Right atrium auricular region (tissue), 2 donors: ENCODE measurements at regions not wholly inside any gene's neighbourhood (a gene's known extent, or its start where the extent isn't known, plus 50 kb on each side); places are given as distances from the start of the nearest gene placed in this dataset.
"Not testable (repeated sequence)": the region's sequence is repeated elsewhere in the genome, so short reads cannot be mapped to it uniquely, and the experiment has no call there.

Experiments
- DNase-seq: peaks from one replicate; pipeline ENCODE4 v3.0.0-alpha.2; 2019; ENCODE audit warnings: low spot score
- H3K27ac ChIP-seq, 2 donors: fragments of 200-600 bp; sonication (generic); 1 replicate in 1 of 2; 2 replicates in 1 of 2; pipeline ENCODE4 v1.5.1; 2016 to 2019
- H3K27me3 ChIP-seq, 2 donors: fragments of 200-600 bp; sonication (generic); one replicate each; pipeline versions ENCODE4 v1.5.1 to v1.6.0; 2017 to 2019
- H3K36me3 ChIP-seq: fragments of 200-600 bp; sonication (generic); one replicate; pipeline ENCODE4 v1.5.1; 2016
- H3K4me1 ChIP-seq, 2 donors: fragments of 200-600 bp; sonication (generic); one replicate each; pipeline versions ENCODE4 v1.5.1 to v1.6.0; 2017 to 2019
- H3K4me3 ChIP-seq, 2 donors: fragments of 200-600 bp; sonication (generic); 1 replicate in 1 of 2; 2 replicates in 1 of 2; pipeline ENCODE4 v1.5.1; 2017 to 2019; ENCODE audit warnings: mild to moderate bottlenecking in 1 of 2, moderate library complexity in 1 of 2
- H3K9me3 ChIP-seq, 2 donors: fragments of 200-600 bp; sonication (generic); one replicate each; pipeline ENCODE4 v1.5.1; 2019
- TF ChIP-seq, protein P1 (sequence below), 2 donors: fragments of 200-600 bp; sonication (generic); IDR thresholded peaks; one replicate each; pipeline ENCODE4 v1.5.1; 2019; ENCODE audit warnings: antibody characterized with exemption in 2 of 2

DNA sequence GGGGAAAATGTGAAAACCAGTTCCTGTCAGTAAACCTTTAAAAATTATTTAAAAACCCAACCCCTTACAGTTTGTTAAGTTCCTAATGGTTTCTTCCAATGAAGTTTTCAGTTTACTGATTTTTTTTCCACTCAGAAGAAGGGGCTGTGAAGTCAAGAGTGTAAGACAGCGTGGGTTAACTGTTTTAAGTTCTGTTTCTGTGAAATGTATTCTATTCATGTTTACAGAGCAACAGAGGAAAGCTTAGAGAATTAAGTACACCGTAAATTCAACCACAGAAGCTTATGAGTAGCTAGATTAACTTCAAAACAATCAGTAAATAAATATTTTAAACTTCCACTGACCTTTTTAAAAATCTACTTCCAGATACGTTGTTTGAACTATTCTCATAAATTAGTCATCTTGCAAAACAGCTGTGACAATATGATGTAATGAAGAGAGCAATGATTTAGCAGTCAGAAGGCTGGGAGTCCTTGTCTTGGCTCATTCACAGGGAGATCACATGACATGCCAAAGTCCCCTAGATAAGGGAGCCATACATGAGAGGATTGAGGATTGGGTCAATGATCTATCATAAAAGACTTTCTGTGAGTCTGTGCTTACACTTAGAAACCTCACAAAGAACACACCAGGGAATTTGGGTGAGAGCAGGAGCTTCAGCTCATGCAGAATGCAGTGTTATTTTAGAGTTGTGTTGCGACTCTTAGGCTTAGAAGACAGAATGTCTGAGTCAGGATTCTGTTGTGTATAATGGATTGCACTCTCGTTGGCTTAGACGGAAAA, 97.3 kb upstream of the ADORA2B start:
- H3K9me3 ChIP-seq, H3K36me3 ChIP-seq, H3K27ac ChIP-seq, H3K4me1 ChIP-seq, H3K4me3 ChIP-seq, DNase-seq, H3K27me3 ChIP-seq: not testable (repeated sequence)

GRCh38 chr17:15849054-15849453, 95.9 kb upstream of the ADORA2B start:
- TF ChIP-seq, protein P1, sequence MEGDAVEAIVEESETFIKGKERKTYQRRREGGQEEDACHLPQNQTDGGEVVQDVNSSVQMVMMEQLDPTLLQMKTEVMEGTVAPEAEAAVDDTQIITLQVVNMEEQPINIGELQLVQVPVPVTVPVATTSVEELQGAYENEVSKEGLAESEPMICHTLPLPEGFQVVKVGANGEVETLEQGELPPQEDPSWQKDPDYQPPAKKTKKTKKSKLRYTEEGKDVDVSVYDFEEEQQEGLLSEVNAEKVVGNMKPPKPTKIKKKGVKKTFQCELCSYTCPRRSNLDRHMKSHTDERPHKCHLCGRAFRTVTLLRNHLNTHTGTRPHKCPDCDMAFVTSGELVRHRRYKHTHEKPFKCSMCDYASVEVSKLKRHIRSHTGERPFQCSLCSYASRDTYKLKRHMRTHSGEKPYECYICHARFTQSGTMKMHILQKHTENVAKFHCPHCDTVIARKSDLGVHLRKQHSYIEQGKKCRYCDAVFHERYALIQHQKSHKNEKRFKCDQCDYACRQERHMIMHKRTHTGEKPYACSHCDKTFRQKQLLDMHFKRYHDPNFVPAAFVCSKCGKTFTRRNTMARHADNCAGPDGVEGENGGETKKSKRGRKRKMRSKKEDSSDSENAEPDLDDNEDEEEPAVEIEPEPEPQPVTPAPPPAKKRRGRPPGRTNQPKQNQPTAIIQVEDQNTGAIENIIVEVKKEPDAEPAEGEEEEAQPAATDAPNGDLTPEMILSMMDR (IDR thresholded peaks at IDR 0.05) = peak in 1 of 2 donors; percentile 51
- H3K27me3 ChIP-seq, DNase-seq, H3K36me3 ChIP-seq, H3K4me1 ChIP-seq, H3K9me3 ChIP-seq, H3K4me3 ChIP-seq, H3K27ac ChIP-seq: not testable (repeated sequence)

DNA sequence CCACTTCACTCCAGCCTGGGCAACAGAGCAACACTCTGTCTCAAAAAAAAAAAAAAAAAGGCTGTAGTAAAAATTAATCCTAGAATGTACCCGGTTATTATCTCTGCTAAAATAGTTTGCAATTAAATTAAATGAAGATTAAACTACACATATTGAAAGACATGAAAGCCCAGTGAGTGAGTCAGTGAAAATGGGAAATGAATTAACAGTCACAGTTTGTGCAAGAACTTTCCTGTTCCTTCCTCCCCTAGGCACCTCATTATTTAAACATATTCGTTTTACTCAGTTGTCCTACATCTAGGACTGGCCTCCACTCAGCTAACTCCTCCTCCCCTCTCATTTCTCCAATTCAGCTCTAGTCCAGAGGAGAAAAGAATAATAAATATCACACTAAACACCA, 94.9 kb upstream of the ADORA2B start:
- H3K36me3 ChIP-seq, H3K4me1 ChIP-seq, DNase-seq, H3K27me3 ChIP-seq, H3K4me3 ChIP-seq, H3K27ac ChIP-seq, H3K9me3 ChIP-seq: not testable (repeated sequence)

DNA sequence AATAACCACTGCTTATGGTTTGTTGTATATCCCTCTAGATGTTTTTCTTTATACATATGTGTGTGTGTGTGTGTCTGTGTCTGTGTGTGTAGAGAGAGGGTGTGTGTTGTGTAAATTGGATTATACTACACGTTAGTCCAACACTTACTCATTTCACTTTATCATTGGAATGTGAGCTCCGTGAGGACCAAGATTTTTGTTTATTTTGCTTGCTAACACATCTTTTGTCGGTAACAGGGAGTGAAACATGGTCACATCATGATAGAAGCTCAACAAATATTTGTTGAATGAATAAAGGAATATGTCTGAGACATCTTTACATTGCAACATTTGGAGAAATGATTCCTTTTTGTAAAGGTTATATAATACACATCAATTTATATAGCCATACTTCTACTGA, 94.2 kb upstream of the ADORA2B start:
- not testable (repeated sequence) for H3K27me3 ChIP-seq, H3K4me1 ChIP-seq, DNase-seq, H3K27ac ChIP-seq, H3K9me3 ChIP-seq, H3K36me3 ChIP-seq, H3K4me3 ChIP-seq

GRCh38 chr17:15852863-15853262, 92.1 kb upstream of the ADORA2B start:
- H3K27me3 ChIP-seq, H3K4me3 ChIP-seq, H3K36me3 ChIP-seq, H3K27ac ChIP-seq, H3K9me3 ChIP-seq, H3K4me1 ChIP-seq, DNase-seq: not testable (repeated sequence)

GRCh38 chr17:15856191-15856590, 88.7 kb upstream of the ADORA2B start:
- H3K4me3 ChIP-seq, H3K27me3 ChIP-seq, DNase-seq, H3K36me3 ChIP-seq, H3K27ac ChIP-seq, H3K9me3 ChIP-seq, H3K4me1 ChIP-seq: not testable (repeated sequence)

GRCh38 chr17:15856745-15857144, 88.2 kb upstream of the ADORA2B start:
- DNase-seq, H3K4me1 ChIP-seq, H3K4me3 ChIP-seq, H3K36me3 ChIP-seq, H3K9me3 ChIP-seq, H3K27ac ChIP-seq, H3K27me3 ChIP-seq: not testable (repeated sequence)

DNA sequence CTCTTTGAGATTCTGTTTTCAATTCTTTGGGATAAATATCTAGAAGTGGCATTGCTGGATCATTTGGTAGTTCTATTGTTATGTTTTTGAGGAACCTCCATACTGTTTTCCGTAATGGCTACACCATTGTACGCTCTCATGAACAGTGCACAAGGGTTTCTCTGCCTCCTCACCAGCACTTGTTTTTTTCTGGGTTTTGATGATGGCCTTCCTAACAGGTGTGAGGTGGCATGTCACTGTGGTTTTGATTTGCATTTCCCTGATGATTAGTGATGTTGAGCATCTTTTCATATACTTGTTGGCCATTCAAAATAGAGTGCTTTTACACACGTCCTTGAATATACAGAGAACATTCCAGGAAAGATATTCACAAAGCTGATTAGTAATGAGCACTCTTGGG, 86.8 kb upstream of the ADORA2B start:
- H3K27ac ChIP-seq = not testable (repeated sequence)

DNA sequence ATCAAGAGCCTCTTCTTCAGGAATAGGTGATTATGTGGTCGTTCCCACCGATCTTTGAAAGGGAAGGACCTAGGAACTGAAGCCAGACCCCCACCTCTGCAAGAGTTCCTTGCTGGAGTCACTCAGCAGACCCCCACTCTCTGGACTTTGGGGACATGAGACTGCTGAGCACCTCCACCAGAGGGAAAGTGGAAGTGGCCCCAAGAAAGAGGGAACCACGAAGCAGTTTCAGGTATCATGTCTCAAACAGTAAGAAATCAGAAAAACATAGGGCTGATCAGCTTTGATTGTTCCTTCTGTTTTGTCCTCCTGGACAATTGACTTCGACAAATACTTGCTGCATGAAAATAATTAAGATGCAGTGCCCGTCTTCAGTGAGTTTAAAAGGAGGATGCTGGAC, 84.2 kb upstream of the ADORA2B start:
- H3K36me3 ChIP-seq, H3K27me3 ChIP-seq, H3K4me3 ChIP-seq, H3K9me3 ChIP-seq, H3K27ac ChIP-seq, H3K4me1 ChIP-seq, DNase-seq: not testable (repeated sequence)

More for the DNA sequence above, 86.8 kb upstream of the ADORA2B start:
- H3K36me3 ChIP-seq, DNase-seq, H3K4me1 ChIP-seq, H3K4me3 ChIP-seq, H3K9me3 ChIP-seq, H3K27me3 ChIP-seq: not testable (repeated sequence)

DNA sequence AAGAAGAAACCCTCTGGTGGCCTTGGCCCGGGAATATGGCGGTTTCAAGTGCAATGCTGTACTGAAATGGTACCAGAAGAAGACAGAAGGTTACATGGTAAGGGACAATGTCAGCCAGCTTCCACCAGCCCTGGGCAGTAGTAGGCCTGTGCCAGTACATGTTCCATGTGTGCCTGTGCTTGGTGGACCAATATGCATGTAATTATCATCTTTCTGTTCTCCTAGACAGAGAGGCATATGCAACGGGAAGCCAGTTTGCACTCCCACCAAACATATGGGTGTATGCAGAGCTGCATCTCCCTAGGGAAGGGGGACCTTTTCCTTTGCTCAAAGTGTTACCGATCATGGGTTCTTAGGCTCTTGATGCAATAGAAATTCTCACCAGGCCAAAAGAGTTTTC, 80.9 kb upstream of the ADORA2B start:
- H3K9me3 ChIP-seq, H3K36me3 ChIP-seq, H3K4me3 ChIP-seq, DNase-seq, H3K27me3 ChIP-seq, H3K27ac ChIP-seq, H3K4me1 ChIP-seq: not testable (repeated sequence)

DNA sequence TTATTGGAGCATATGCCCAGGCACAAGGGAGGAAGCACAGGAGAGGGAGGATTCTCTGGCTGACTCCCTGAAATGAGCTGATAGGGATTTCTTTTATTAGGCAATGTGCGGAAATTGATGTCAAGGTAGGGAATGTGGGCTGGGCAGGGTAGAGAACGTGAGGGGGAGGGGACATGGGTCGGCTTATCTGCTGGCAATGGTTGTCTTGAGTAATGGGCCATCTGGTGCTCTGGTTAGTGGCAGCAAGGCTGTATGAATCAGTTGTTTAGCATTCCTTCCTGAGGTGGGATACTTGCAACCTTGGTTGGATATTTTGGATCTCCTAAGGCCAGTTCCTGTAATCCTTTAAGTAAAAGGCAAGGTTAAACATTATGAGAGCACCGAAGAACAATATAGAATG, 80.5 kb upstream of the ADORA2B start:
- not testable (repeated sequence) for H3K4me3 ChIP-seq, H3K36me3 ChIP-seq, H3K27me3 ChIP-seq, DNase-seq, H3K4me1 ChIP-seq, H3K27ac ChIP-seq, H3K9me3 ChIP-seq

DNA sequence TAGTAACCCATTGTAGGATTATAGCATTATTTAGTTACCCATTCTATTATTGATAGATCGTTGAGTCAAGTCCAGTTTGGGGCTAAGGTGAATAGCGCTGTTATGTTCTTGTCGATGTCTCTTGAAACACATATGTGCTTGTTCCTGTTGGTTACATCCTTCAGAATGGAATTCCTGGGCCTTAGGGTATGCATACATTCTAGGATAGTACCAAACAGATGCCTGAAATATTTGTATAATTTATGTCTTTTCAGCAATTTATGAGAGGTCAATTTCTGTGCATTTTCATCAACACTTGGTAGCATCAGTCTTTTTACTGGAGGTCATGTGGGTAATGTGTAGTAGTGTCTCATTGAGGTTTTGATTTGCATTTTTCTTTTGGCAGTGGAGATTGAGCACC, 78.9 kb upstream of the ADORA2B start:
- not testable (repeated sequence) for H3K27ac ChIP-seq, H3K27me3 ChIP-seq, DNase-seq, H3K4me3 ChIP-seq, H3K9me3 ChIP-seq, H3K4me1 ChIP-seq, H3K36me3 ChIP-seq

- not testable (repeated sequence) for H3K27ac ChIP-seq, H3K9me3 ChIP-seq, H3K4me1 ChIP-seq, H3K27me3 ChIP-seq, H3K36me3 ChIP-seq, DNase-seq, H3K4me3 ChIP-seq
Measured at GRCh38 chr17:15867331-15867730, 77.6 kb upstream of the ADORA2B start.

DNA sequence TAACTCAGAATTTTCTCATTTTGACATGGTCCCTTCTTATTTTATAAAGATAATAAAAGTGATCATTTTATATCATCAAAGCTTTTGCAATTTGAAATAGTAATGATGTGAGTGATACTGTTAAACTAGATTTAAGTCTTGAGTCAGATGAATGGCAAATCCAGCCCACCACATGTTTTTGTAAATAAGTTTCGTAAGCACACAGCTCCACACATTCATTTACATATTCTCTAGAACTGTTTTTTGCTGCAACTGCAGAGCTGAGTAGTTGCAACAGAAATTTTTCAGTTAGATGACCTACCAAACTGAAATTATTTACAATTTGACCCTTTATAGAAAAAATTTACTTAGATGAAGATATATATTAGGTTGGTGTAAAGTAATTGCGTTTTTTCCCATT, 75.1 kb upstream of the ADORA2B start:
- H3K36me3 ChIP-seq, DNase-seq, H3K27me3 ChIP-seq, H3K9me3 ChIP-seq, H3K4me1 ChIP-seq, H3K4me3 ChIP-seq, H3K27ac ChIP-seq: not testable (repeated sequence)

GRCh38 chr17:15872677-15873076, 72.3 kb upstream of the ADORA2B start:
- not testable (repeated sequence) for H3K27ac ChIP-seq, DNase-seq, H3K9me3 ChIP-seq, H3K36me3 ChIP-seq, H3K27me3 ChIP-seq, H3K4me3 ChIP-seq, H3K4me1 ChIP-seq
